NCI-H2081 treated with DMSO at 0.1 percent for 48 hours (cell line): ENCODE measurements at regions not wholly inside any gene's neighbourhood (a gene's known extent, or its start where the extent isn't known, plus 50 kb on each side); places are given as distances from the start of the nearest gene placed in this dataset.
"Not testable (repeated sequence)": the region's sequence is repeated elsewhere in the genome, so short reads cannot be mapped to it uniquely, and the experiment has no call there.

ENCODE experiments used
- DNase-seq: peaks from one replicate; lab custom pipeline; 2025; lab: John Stamatoyannopoulos, UW

GRCh38 chr13:59230484-59231264 lies 933.1 kb downstream of the DIAPH3 start:
- no peak for DNase-seq

- no peak for DNase-seq
Measured at GRCh38 chr13:59236309-59236919, 927.3 kb downstream of the DIAPH3 start.

- DNase-seq, result no peak
Measured at GRCh38 chr13:59236944-59237343, 926.8 kb downstream of the DIAPH3 start.

GRCh38 chr13:59247171-59247570 lies 916.6 kb downstream of the DIAPH3 start:
- DNase-seq, result no peak

GRCh38 chr13:59250336-59251189 lies 913.2 kb downstream of the DIAPH3 start:
- no peak for DNase-seq

GRCh38 chr13:59259165-59260000 lies 904.3 kb downstream of the DIAPH3 start:
- DNase-seq, result no peak

- no peak for DNase-seq
Measured at GRCh38 chr13:59261928-59262488, 901.7 kb downstream of the DIAPH3 start.

- no peak for DNase-seq
Measured at GRCh38 chr13:59263531-59263930, 900.2 kb downstream of the DIAPH3 start.

- no peak for DNase-seq
Measured at GRCh38 chr13:59266478-59267063, 897.2 kb downstream of the DIAPH3 start.

GRCh38 chr13:59269476-59269875 lies 894.3 kb downstream of the DIAPH3 start:
- no peak for DNase-seq

- DNase-seq, result no peak
Measured at GRCh38 chr13:59270327-59270726, 893.4 kb downstream of the DIAPH3 start.

- DNase-seq, result no peak
Measured at GRCh38 chr13:59274958-59275727, 888.6 kb downstream of the DIAPH3 start.

- DNase-seq, result no peak
Measured at GRCh38 chr13:59276436-59276835, 887.3 kb downstream of the DIAPH3 start.

GRCh38 chr13:59277106-59277505 lies 886.6 kb downstream of the DIAPH3 start:
- DNase-seq, result no peak

GRCh38 chr13:59279028-59279427 lies 884.7 kb downstream of the DIAPH3 start:
- no peak for DNase-seq

GRCh38 chr13:59279576-59279975 lies 884.2 kb downstream of the DIAPH3 start:
- no peak for DNase-seq

GRCh38 chr13:59280297-59280696 lies 883.4 kb downstream of the DIAPH3 start:
- peak; percentile 49 for DNase-seq

- DNase-seq, result no peak
Measured at GRCh38 chr13:59281453-59281852, 882.3 kb downstream of the DIAPH3 start.

GRCh38 chr13:59292240-59292639 lies 871.5 kb downstream of the DIAPH3 start:
- DNase-seq, result not testable (repeated sequence)

GRCh38 chr13:59299584-59299983 lies 864.1 kb downstream of the DIAPH3 start:
- DNase-seq, result no peak
